H1 (cell line): ENCODE measurements at regions not wholly inside any gene's neighbourhood (a gene's known extent, or its start where the extent isn't known, plus 50 kb on each side); places are given as distances from the start of the nearest gene placed in this dataset.

Experiments used
- CTCF ChIA-PET: fragments of 300-600 bp; sonication (Branson Sonifier 250); formaldehyde crosslinking; loops from one replicate; lab custom pipeline; 2021; ENCODE audit not compliant: partially characterized antibody; lab: Charles Lee
- POLR2A ChIA-PET: fragments of 300-600 bp; sonication (Branson Sonifier 250); formaldehyde crosslinking; loops from one replicate; lab custom pipeline; 2021; ENCODE audit warnings: inconsistent platforms; ENCODE audit not compliant: partially characterized antibody; lab: Charles Lee
- DNase-seq, 2 experiments: peaks; one replicate each; pipeline versions ENCODE4 v3.0.0 to v3.0.0-alpha.2; 2010 to 2022; ENCODE audit warnings: low spot score in 2 of 2, low read depth in 1 of 2, mixed read lengths in 1 of 2
- FAIRE-seq: peaks from 2 replicates; lab custom pipeline; 2011; peaks lifted over from hg19 to GRCh38; lab: Jason Lieb, UNC
- H2AFZ ChIP-seq: 2 replicates; pipeline ENCODE4 v1.8.1; 2012; ENCODE audit warnings: low read length, inconsistent platforms
- H2AK5ac ChIP-seq: 2 replicates; pipeline ENCODE4 v1.6.1; 2013; ENCODE audit warnings: low read depth, low read length
- H2BK120ac ChIP-seq: replicated peaks from 2 replicates; pipeline ENCODE3; 2013; ENCODE audit warnings: low read depth, low read length, inconsistent platforms
- H2BK12ac ChIP-seq: 2 replicates; pipeline ENCODE4 v1.6.1; 2013; ENCODE audit warnings: low read depth, low read length
- H2BK15ac ChIP-seq: 2 replicates; pipeline ENCODE4 v1.6.1; 2013; ENCODE audit warnings: low read length
- H2BK20ac ChIP-seq: 2 replicates; pipeline ENCODE4 v1.6.1; 2013; ENCODE audit warnings: low read length
- H2BK5ac ChIP-seq: 2 replicates; pipeline ENCODE4 v1.6.1; 2013; ENCODE audit warnings: low read depth, low read length
- H3K14ac ChIP-seq: 2 replicates; pipeline ENCODE4 v1.6.1; 2013; ENCODE audit warnings: inconsistent platforms; ENCODE audit not compliant: insufficient read length
- H3K18ac ChIP-seq: 2 replicates; pipeline ENCODE4 v1.6.1; 2013; ENCODE audit warnings: low read length; ENCODE audit errors: extremely low read depth
- H3K23ac ChIP-seq: 2 replicates; pipeline ENCODE4 v1.6.1; 2013; ENCODE audit warnings: inconsistent platforms; ENCODE audit not compliant: insufficient read length
- H3K23me2 ChIP-seq: 2 replicates; pipeline ENCODE4 v1.6.1; 2013; ENCODE audit warnings: low read depth, low read length
- H3K27ac ChIP-seq: 2 replicates; pipeline ENCODE4 v1.6.1; 2011; ENCODE audit warnings: low read depth, low read length, inconsistent platforms
- H3K27me3 ChIP-seq, 4 experiments: replicated peaks in 1 of 4; 1 replicate in 1 of 4; 2 replicates in 3 of 4; pipeline versions ENCODE4 v1.6.1 to v1.8.1; 2011 to 2013; ENCODE audit warnings: low read length in 3 of 4, mild to moderate bottlenecking in 3 of 4, inconsistent platforms in 2 of 4, mixed read lengths in 2 of 4, moderate library complexity in 1 of 4; ENCODE audit not compliant: control insufficient read depth in 3 of 4, insufficient read depth in 3 of 4; ENCODE audit errors: extremely low read depth in 1 of 4
- H3K36me3 ChIP-seq, 4 experiments: 2 replicates each; pipeline versions ENCODE4 v1.6.1 to v1.8.1; 2011 to 2013; ENCODE audit warnings: mild to moderate bottlenecking in 4 of 4, low read length in 3 of 4, moderate library complexity in 2 of 4, control low read depth in 1 of 4, inconsistent platforms in 1 of 4; ENCODE audit not compliant: insufficient read depth in 4 of 4, control insufficient read depth in 2 of 4
- H3K4ac ChIP-seq: replicated peaks from 2 replicates; pipeline ENCODE3; 2013; ENCODE audit warnings: low read length, low read depth, mixed read lengths, inconsistent platforms; ENCODE audit not compliant: insufficient read length
- H3K4me1 ChIP-seq, 4 experiments: replicated peaks in 1 of 4; 1 replicate in 1 of 4; 2 replicates in 3 of 4; pipeline versions ENCODE4 v1.6.1 to v1.8.1; 2011 to 2013; ENCODE audit warnings: low read length in 3 of 4, inconsistent platforms in 2 of 4, mixed read lengths in 1 of 4; ENCODE audit not compliant: insufficient read depth in 4 of 4, control insufficient read depth in 3 of 4
- H3K4me2 ChIP-seq, 2 experiments: 2 replicates each; pipeline versions ENCODE4 v1.6.1 to v1.8.1; 2011 to 2013; ENCODE audit warnings: low read depth in 2 of 2, low read length in 2 of 2, control low read depth in 1 of 2, inconsistent platforms in 1 of 2, mild to moderate bottlenecking in 1 of 2; ENCODE audit not compliant: insufficient read depth in 1 of 2
- H3K4me3 ChIP-seq, 4 experiments: fragments of 200-600, 300-600 bp in 1 of 4; sonication (generic), shearing (Covaris generic), sonication (Bioruptor Twin) in 1 of 4; 2 replicates each; pipeline versions ENCODE4 v1.5.1 to v1.8.1; 2011 to 2016; ENCODE audit warnings: low read length in 4 of 4, low read depth in 3 of 4, control low read depth in 2 of 4, inconsistent platforms in 2 of 4, mild to moderate bottlenecking in 2 of 4, mixed read lengths in 1 of 4, moderate library complexity in 1 of 4; ENCODE audit not compliant: insufficient read depth in 2 of 4; ENCODE audit errors: extremely low read depth in 1 of 4
- H3K56ac ChIP-seq: replicated peaks from 2 replicates; pipeline ENCODE3; 2013; ENCODE audit warnings: low read depth, mild to moderate bottlenecking, mixed read lengths, low read length, inconsistent platforms; ENCODE audit not compliant: insufficient read length
- H3K79me1 ChIP-seq: 2 replicates; pipeline ENCODE4 v1.6.1; 2013; ENCODE audit warnings: low read depth, low read length, control low read depth
- H3K79me2 ChIP-seq, 2 experiments: 2 replicates each; pipeline versions ENCODE4 v1.6.1 to v1.8.1; 2012 to 2013; ENCODE audit warnings: low read length in 2 of 2, mild to moderate bottlenecking in 2 of 2, inconsistent platforms in 1 of 2; ENCODE audit not compliant: insufficient read depth in 2 of 2, control insufficient read depth in 1 of 2
- H3K9ac ChIP-seq, 4 experiments: replicated peaks in 1 of 4; 1 replicate in 1 of 4; 2 replicates in 3 of 4; pipeline versions ENCODE4 v1.6.1 to v1.8.1; 2011 to 2013; ENCODE audit warnings: low read depth in 3 of 4, low read length in 3 of 4, control low read depth in 2 of 4, mild to moderate bottlenecking in 2 of 4, moderate library complexity in 2 of 4, inconsistent platforms in 1 of 4; ENCODE audit errors: extremely low read depth in 1 of 4
- H3K9me3 ChIP-seq, 2 experiments: 2 replicates each; pipeline versions ENCODE4 v1.6.1 to v1.8.1; 2012 to 2013; ENCODE audit warnings: mild to moderate bottlenecking in 2 of 2, moderate library complexity in 2 of 2, control low read depth in 1 of 2, inconsistent platforms in 1 of 2, low read depth in 1 of 2, low read length in 1 of 2, mixed read lengths in 1 of 2; ENCODE audit not compliant: insufficient read depth in 2 of 2
- H4K20me1 ChIP-seq, 2 experiments: replicated peaks in 1 of 2; 2 replicates each; pipeline versions ENCODE3 to v1.8.1; 2011 to 2013; ENCODE audit warnings: inconsistent platforms in 2 of 2, low read length in 2 of 2, mild to moderate bottlenecking in 1 of 2; ENCODE audit not compliant: insufficient read depth in 2 of 2, control insufficient read depth in 1 of 2
- H4K5ac ChIP-seq: 2 replicates; pipeline ENCODE4 v1.6.1; 2013; ENCODE audit warnings: low read length, low read depth, mixed read lengths, inconsistent platforms; ENCODE audit not compliant: insufficient read length
- H4K8ac ChIP-seq: 2 replicates; pipeline ENCODE4 v1.8.0; 2013; ENCODE audit warnings: mild to moderate bottlenecking, moderate library complexity, low read length, inconsistent platforms; ENCODE audit not compliant: insufficient read depth; ENCODE audit errors: extremely low read depth
- H4K91ac ChIP-seq: replicated peaks from 2 replicates; pipeline ENCODE3; 2013; ENCODE audit warnings: low read length, mixed read lengths, inconsistent platforms; ENCODE audit not compliant: insufficient read length
- ASH2L ChIP-seq: fragments of 200-600, 300-600 bp; sonication (generic); IDR thresholded peaks from one replicate; pipeline ENCODE4 v1.7.1; 2017; ENCODE audit warnings: low read length
- HDAC2 ChIP-seq, 2 experiments: fragments of 300-600 bp in 1 of 2; sonication (generic) in 1 of 2; IDR thresholded peaks; 2 replicates each; pipeline ENCODE4 v1.6.1; 2011 to 2012; ENCODE audit warnings: low read depth in 2 of 2, low read length in 2 of 2, mild to moderate bottlenecking in 2 of 2, moderate library complexity in 2 of 2, borderline replicate concordance in 1 of 2, inconsistent platforms in 1 of 2
- RNF2 ChIP-seq: fragments of 200-900, 300-1000 bp; sonication (generic); IDR thresholded peaks from 2 replicates; pipeline ENCODE4 v1.7.1; 2016; ENCODE audit warnings: borderline replicate concordance, low read depth, mild to moderate bottlenecking, antibody characterized with exemption, low read length; ENCODE audit not compliant: poor library complexity, severe bottlenecking; ENCODE audit errors: missing control alignments
- WGBS, 2 experiments: shearing (Covaris generic) in 1 of 2; methylation state at CpG; one replicate each; pipeline versions ENCODE4 v1.1.6 to v1.1.7; 2013 to 2015; ENCODE audit warnings: low lambda C conversion rate in 2 of 2, mixed read lengths in 2 of 2, inconsistent platforms in 1 of 2, low coverage in 1 of 2, missing lambda C conversion rate in 1 of 2; ENCODE audit not compliant: insufficient replicate concordance in 2 of 2, insufficient coverage in 1 of 2, insufficient read length in 1 of 2; ENCODE audit errors: extremely low coverage in 1 of 2, missing lambda C conversion rate in 1 of 2; 5-methylcytosine and 5-hydroxymethylcytosine counted together

DNA sequence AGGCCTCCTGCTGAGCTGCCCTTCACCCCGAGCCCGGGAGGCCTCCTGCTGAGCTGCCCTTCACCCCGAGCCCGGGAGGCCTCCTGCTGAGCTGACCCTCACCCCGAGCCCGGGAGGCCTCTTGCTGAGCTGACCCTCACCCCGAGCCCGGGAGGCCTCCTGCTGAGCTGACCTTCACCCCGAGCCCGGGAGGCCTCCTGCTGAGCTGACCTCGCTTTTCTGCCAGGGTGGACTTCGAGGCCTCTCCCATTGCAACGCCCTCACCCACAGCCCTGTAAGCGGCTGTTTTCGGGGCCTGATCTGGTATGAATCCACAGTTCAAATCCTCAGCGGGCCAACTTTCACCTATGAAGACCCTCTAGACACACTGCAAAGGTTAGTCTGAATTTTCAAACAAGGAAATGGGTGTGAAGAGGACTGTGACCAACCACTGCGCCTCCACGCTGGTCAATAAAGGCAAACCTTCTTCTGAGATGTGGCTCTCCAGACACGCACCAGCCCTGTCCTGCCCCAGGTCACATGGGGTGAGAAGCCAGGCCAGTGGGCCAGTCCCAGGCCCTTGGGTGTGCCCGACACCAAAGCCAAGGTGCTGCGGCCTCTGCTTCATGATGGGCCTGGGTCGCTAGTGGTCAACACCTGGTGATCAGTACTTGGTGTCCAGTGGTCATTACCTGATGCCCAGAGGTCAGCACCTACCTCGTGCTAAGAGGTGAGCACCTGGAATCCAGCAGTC is 225.1 kb upstream of the SALL3 start:
- no peak overlapping the region for H4K8ac ChIP-seq
- no peaks in the 10 kb centered on the region for H4K20me1 ChIP-seq
- no peak overlapping the region for H2AFZ ChIP-seq
- CTCF ChIA-PET = no interaction called here
- H3K18ac ChIP-seq = no peak overlapping the region
- no peak overlapping the region for H2BK12ac ChIP-seq
- no peaks in the 10 kb centered on the region for H3K79me1 ChIP-seq
- H2BK15ac ChIP-seq = no peak overlapping the region
- POLR2A ChIA-PET = no interaction called here
- no peaks in the 10 kb centered on the region for H3K79me2 ChIP-seq
- H3K9ac ChIP-seq = no peak overlapping the region
- TF ChIP-seq ASH2L = no peak
- TF ChIP-seq HDAC2 (IDR thresholded peaks at IDR 0.05; ENCODE audit: borderline replicate concordance in 1 of 2, low read depth in 2 of 2, low read length in 2 of 2) = no peak
- no peak for TF ChIP-seq RNF2
- no peak overlapping the region for H4K91ac ChIP-seq
- no peak for FAIRE-seq
- no peak overlapping the region for H3K56ac ChIP-seq
- H3K4ac ChIP-seq = no peak overlapping the region
- H3K4me1 ChIP-seq = no peaks in the 10 kb centered on the region
- H4K5ac ChIP-seq = no peak overlapping the region
- H3K4me2 ChIP-seq = no peak overlapping the region
- DNase-seq = no peak
- no peaks in the 10 kb centered on the region for H3K27me3 ChIP-seq
- no peak overlapping the region for H3K27ac ChIP-seq
- H3K23ac ChIP-seq = no peak overlapping the region
- no peaks in the 10 kb centered on the region for H3K23me2 ChIP-seq
- no peak overlapping the region for H2BK5ac ChIP-seq
- no peak overlapping the region for H2BK120ac ChIP-seq
- H3K9me3 ChIP-seq = no peaks in the 10 kb centered on the region
- H2BK20ac ChIP-seq = no peak overlapping the region
- no peak overlapping the region for H2AK5ac ChIP-seq
- no peaks in the 10 kb centered on the region for H3K36me3 ChIP-seq
- 95% methylated on average over 17 of the region's 23 CpGs; no CpG with 5 or more reads in 1 of the 2 experiments for WGBS, 2 experiments
- H3K14ac ChIP-seq = no peak overlapping the region
- H3K4me3 ChIP-seq = no peak overlapping the region
